HG02938 (cell line): ENCODE measurements at regions not wholly inside any gene's neighbourhood (a gene's known extent, or its start where the extent isn't known, plus 50 kb on each side); places are given as distances from the start of the nearest gene placed in this dataset.

Experiments used
- ATAC-seq: cut with Tn5 transposase; IDR thresholded peaks from one replicate; pipeline ENCODE4 v1.9.1; 2021; ENCODE audit warnings: mild to moderate bottlenecking, moderate library complexity; ENCODE audit not compliant: unreplicated experiment

- no peak for ATAC-seq
These were observed 71.0 kb downstream of the TMPRSS5 start for GRCh38 chr11:113634940-113635575.

- ATAC-seq, result no peak
These were observed 73.1 kb downstream of the TMPRSS5 start for GRCh38 chr11:113632981-113633380.

- no peak for ATAC-seq
These were observed 76.5 kb downstream of the TMPRSS5 start for GRCh38 chr11:113629562-113629961.

- no peak for ATAC-seq
These were observed 77.2 kb downstream of the TMPRSS5 start for GRCh38 chr11:113628912-113629311.

GRCh38 chr11:113627946-113628345 is 78.2 kb downstream of the TMPRSS5 start:
- ATAC-seq, result no peak

- ATAC-seq, result no peak
These were observed 78.8 kb downstream of the TMPRSS5 start for GRCh38 chr11:113627297-113627696.

- ATAC-seq, result no peak
These were observed 79.4 kb downstream of the TMPRSS5 start for GRCh38 chr11:113626736-113627135.

GRCh38 chr11:113623114-113623513 is 83.0 kb downstream of the TMPRSS5 start:
- no peak for ATAC-seq

GRCh38 chr11:113618360-113618759 is 87.7 kb downstream of the TMPRSS5 start:
- ATAC-seq, result no peak

- ATAC-seq, result no peak
These were observed 90.3 kb downstream of the TMPRSS5 start for GRCh38 chr11:113615773-113616172.

- ATAC-seq, result no peak
These were observed 91.0 kb downstream of the TMPRSS5 start for GRCh38 chr11:113615098-113615497.

GRCh38 chr11:113614097-113614496 is 92.0 kb downstream of the TMPRSS5 start:
- ATAC-seq, result no peak

GRCh38 chr11:113613619-113614018 is 92.5 kb downstream of the TMPRSS5 start:
- no peak for ATAC-seq

GRCh38 chr11:113604186-113604585 is 101.9 kb downstream of the TMPRSS5 start:
- ATAC-seq, result no peak

- ATAC-seq, result no peak
These were observed 102.6 kb downstream of the TMPRSS5 start for GRCh38 chr11:113603277-113604059.

- ATAC-seq, result no peak
These were observed 103.6 kb downstream of the TMPRSS5 start for GRCh38 chr11:113602483-113602882.

GRCh38 chr11:113596658-113597057 is 109.5 kb downstream of the TMPRSS5 start:
- no peak for ATAC-seq

- no peak for ATAC-seq
These were observed 110.1 kb downstream of the TMPRSS5 start for GRCh38 chr11:113595810-113596594.

GRCh38 chr11:113593698-113594308 is 112.3 kb downstream of the TMPRSS5 start:
- peak; percentile 88 for ATAC-seq

- ATAC-seq, result no peak
These were observed 115.0 kb downstream of the TMPRSS5 start for GRCh38 chr11:113591117-113591516.

- ATAC-seq, result peak; percentile 97
These were observed 112.1 kb upstream of the DRD2 start for GRCh38 chr11:113587308-113587739.
